GM19238 (cell line): ENCODE measurements at regions not wholly inside any gene's neighbourhood (a gene's known extent, or its start where the extent isn't known, plus 50 kb on each side); places are given as distances from the start of the nearest gene placed in this dataset.
A peak's percentile ranks its signal among the peaks of the same experiment; 100 is the strongest.

Experiments
- DNase-seq: peaks from one replicate; pipeline ENCODE4 v3.0.0; 2011; ENCODE audit warnings: low spot score; ENCODE audit not compliant: insufficient read length

- DNase-seq, result no peak
These were observed 149.7 kb upstream of the HS6ST1 start for GRCh38 chr2:128468186-128468920.

GRCh38 chr2:128469203-128469602, 150.5 kb upstream of the HS6ST1 start:
- no peak for DNase-seq

GRCh38 chr2:128469875-128470274, 151.2 kb upstream of the HS6ST1 start:
- no peak for DNase-seq

GRCh38 chr2:128472789-128473174, 154.1 kb upstream of the HS6ST1 start:
- DNase-seq, result peak; percentile 25

- peak; percentile 25 for DNase-seq
These were observed 154.7 kb upstream of the HS6ST1 start for GRCh38 chr2:128473175-128474035.

GRCh38 chr2:128474036-128474955, 155.6 kb upstream of the HS6ST1 start:
- DNase-seq, result no peak

- DNase-seq, result no peak
These were observed 156.3 kb upstream of the HS6ST1 start for GRCh38 chr2:128474962-128475361.

GRCh38 chr2:128475427-128476211, 157.0 kb upstream of the HS6ST1 start:
- DNase-seq, result no peak

- no peak for DNase-seq
These were observed 158.6 kb upstream of the HS6ST1 start for GRCh38 chr2:128477026-128477820.

GRCh38 chr2:128477891-128478290, 159.2 kb upstream of the HS6ST1 start:
- DNase-seq, result no peak

GRCh38 chr2:128485761-128486639, 167.3 kb upstream of the HS6ST1 start:
- no peak for DNase-seq

- no peak for DNase-seq
These were observed 168.1 kb upstream of the HS6ST1 start for GRCh38 chr2:128486640-128487375.

- DNase-seq, result no peak
These were observed 169.2 kb upstream of the HS6ST1 start for GRCh38 chr2:128487650-128488387.

- DNase-seq, result no peak
These were observed 169.8 kb upstream of the HS6ST1 start for GRCh38 chr2:128488434-128488833.

GRCh38 chr2:128489526-128490273, 171.0 kb upstream of the HS6ST1 start:
- no peak for DNase-seq

- no peak for DNase-seq
These were observed 171.7 kb upstream of the HS6ST1 start for GRCh38 chr2:128490321-128490720.
